ENCODE measurements at regions not wholly inside any gene's neighbourhood (a gene's known extent, or its start where the extent isn't known, plus 50 kb on each side); places are given as distances from the start of the nearest gene placed in this dataset.

DNA sequence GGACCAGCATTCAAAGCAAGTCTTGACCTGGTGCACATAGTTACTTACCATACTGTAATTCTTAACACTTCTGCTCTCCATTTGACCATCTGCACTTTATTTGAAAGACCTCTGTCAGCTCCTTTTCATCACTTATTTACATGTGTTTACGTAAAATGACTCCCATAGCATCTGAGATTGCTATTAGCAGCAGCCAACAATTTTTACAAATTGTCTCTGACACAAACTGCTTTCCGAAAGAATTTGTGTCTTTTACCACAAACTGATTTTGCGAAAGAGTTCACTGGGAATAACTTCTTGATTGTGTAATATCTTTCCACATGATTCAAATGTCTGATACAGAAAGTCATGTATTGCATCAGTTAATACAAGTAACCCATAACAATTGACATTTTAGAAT lies 144.1 kb upstream of the PEX5L start:
- no peaks in the 10 kb centered on the region for H3K4me1 Mint-ChIP-seq (ENCODE audit: low read depth)
- H3K27me3 Mint-ChIP-seq, result peaks cover 2% of the 10 kb centered on the region
- no peak overlapping the region for H3K4me3 Mint-ChIP-seq
- ChIA-PET POLR2A (no interaction called here), CTCF (no interaction called here)
- no peaks in the 10 kb centered on the region for H3K36me3 Mint-ChIP-seq (ENCODE audit: low read depth)
- DNase-seq (no peak), ATAC-seq (no peak)
- intact Hi-C loops (cut with micrococcal nuclease), result no loop called here
- no peak overlapping the region for H3K27ac Mint-ChIP-seq
- no peaks in the 10 kb centered on the region for H3K9me3 Mint-ChIP-seq
- TF ChIP-seq, protein P1, sequence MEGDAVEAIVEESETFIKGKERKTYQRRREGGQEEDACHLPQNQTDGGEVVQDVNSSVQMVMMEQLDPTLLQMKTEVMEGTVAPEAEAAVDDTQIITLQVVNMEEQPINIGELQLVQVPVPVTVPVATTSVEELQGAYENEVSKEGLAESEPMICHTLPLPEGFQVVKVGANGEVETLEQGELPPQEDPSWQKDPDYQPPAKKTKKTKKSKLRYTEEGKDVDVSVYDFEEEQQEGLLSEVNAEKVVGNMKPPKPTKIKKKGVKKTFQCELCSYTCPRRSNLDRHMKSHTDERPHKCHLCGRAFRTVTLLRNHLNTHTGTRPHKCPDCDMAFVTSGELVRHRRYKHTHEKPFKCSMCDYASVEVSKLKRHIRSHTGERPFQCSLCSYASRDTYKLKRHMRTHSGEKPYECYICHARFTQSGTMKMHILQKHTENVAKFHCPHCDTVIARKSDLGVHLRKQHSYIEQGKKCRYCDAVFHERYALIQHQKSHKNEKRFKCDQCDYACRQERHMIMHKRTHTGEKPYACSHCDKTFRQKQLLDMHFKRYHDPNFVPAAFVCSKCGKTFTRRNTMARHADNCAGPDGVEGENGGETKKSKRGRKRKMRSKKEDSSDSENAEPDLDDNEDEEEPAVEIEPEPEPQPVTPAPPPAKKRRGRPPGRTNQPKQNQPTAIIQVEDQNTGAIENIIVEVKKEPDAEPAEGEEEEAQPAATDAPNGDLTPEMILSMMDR (IDR thresholded peaks at IDR 0.05), result no peak

DNA sequence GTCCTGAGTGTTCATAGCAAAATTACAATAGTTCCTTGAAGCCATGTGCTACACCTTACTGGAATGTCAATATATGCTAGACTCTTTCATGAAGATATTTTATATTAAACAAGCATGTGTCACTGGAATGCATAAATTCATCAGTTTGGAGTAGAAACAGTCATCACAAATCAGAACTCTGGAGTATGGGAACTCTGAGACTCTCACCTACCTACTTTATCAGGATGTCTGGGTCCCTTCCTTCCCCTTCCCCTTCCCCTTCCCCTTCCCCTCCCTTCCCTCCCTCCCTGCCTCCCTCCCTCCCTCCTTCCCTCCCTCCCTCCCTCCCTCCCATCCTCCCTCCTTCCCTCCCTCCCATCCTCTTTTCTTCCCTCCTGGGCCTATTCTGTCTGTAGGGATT lies 144.7 kb upstream of the PEX5L start:
- Mint-ChIP-seq H3K4me1 (ENCODE audit: low read depth) (no peaks in the 10 kb centered on the region), H3K4me3 (no peak overlapping the region), H3K9me3 (no peaks in the 10 kb centered on the region), H3K36me3 (ENCODE audit: low read depth) (no peaks in the 10 kb centered on the region), H3K27ac (no peak overlapping the region), H3K27me3 (peaks cover 2% of the 10 kb centered on the region)
- POLR2A ChIA-PET, result no interaction called here
- CTCF ChIA-PET, result no interaction called here
- TF ChIP-seq, protein P1 (IDR thresholded peaks at IDR 0.05), result no peak
- ATAC-seq (no peak), DNase-seq (no peak)
- intact Hi-C loops (cut with micrococcal nuclease), result no loop called here

GRCh38 chr3:180183346-180183745 lies 146.6 kb upstream of the PEX5L start:
- peaks cover 2% of the 10 kb centered on the region for H3K27me3 Mint-ChIP-seq
- POLR2A ChIA-PET, result no interaction called here
- intact Hi-C loops (cut with micrococcal nuclease), result no loop called here
- no peak for ATAC-seq
- CTCF ChIA-PET, result no interaction called here
- H3K4me3 Mint-ChIP-seq, result no peak overlapping the region
- no peaks in the 10 kb centered on the region for H3K9me3 Mint-ChIP-seq
- no peaks in the 10 kb centered on the region for H3K4me1 Mint-ChIP-seq (ENCODE audit: low read depth)
- no peaks in the 10 kb centered on the region for H3K36me3 Mint-ChIP-seq (ENCODE audit: low read depth)
- TF ChIP-seq, protein P1 (IDR thresholded peaks at IDR 0.05), result no peak
- no peak overlapping the region for H3K27ac Mint-ChIP-seq
- no peak for DNase-seq

DNA sequence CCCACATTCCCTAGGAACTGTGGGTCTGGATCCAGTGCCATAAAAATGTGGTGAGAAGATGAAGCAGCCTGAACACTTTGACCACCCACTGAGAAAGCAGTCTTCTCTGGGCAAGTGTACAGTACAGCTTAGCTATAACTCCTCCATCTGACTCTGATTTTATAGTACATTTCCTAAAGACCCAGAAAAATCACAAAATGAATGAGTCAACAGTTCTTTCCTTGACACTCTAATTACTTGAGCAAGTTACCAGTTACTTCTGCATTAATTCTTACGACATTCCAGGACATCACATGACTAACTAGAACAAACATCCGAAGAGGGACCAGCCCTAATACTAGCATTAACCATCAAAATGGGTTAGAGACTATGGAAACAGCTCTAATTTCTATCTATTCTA lies 148.1 kb upstream of the PEX5L start:
- no peak for DNase-seq
- no peaks in the 10 kb centered on the region for H3K4me1 Mint-ChIP-seq (ENCODE audit: low read depth)
- H3K27ac Mint-ChIP-seq, result no peak overlapping the region
- peaks cover 2% of the 10 kb centered on the region for H3K27me3 Mint-ChIP-seq
- no peak for ATAC-seq
- no peaks in the 10 kb centered on the region for H3K9me3 Mint-ChIP-seq
- intact Hi-C loops (cut with micrococcal nuclease), result no loop called here
- TF ChIP-seq, protein P1 (IDR thresholded peaks at IDR 0.05), result no peak
- H3K4me3 Mint-ChIP-seq, result no peak overlapping the region
- POLR2A ChIA-PET, result no interaction called here
- CTCF ChIA-PET, result no interaction called here
- H3K36me3 Mint-ChIP-seq (ENCODE audit: low read depth), result no peaks in the 10 kb centered on the region

GRCh38 chr3:180185650-180186049 lies 148.9 kb upstream of the PEX5L start:
- Mint-ChIP-seq H3K4me3 (no peak overlapping the region), H3K4me1 (ENCODE audit: low read depth) (no peaks in the 10 kb centered on the region), H3K27ac (no peak overlapping the region), H3K36me3 (ENCODE audit: low read depth) (no peaks in the 10 kb centered on the region), H3K27me3 (peaks cover 1% of the 10 kb centered on the region), H3K9me3 (no peaks in the 10 kb centered on the region)
- no peak for ATAC-seq
- intact Hi-C loops (cut with micrococcal nuclease), result no loop called here
- ChIA-PET POLR2A (no interaction called here), CTCF (no interaction called here)
- TF ChIP-seq, protein P1 (IDR thresholded peaks at IDR 0.05), result no peak
- DNase-seq, result no peak
